ENCODE measurements at regions not wholly inside any gene's neighbourhood (a gene's known extent, or its start where the extent isn't known, plus 50 kb on each side); places are given as distances from the start of the nearest gene placed in this dataset.

- in situ Hi-C loops (cut with MboI; ENCODE audit: low sequenced_read_pairs), result no loop called here
Measured at GRCh38 chr2:8267721-8268120, 414.1 kb upstream of the ID2 start.

GRCh38 chr2:8268172-8268783 lies 413.6 kb upstream of the ID2 start:
- in situ Hi-C loops (cut with MboI; ENCODE audit: low sequenced_read_pairs), result no loop called here

- in situ Hi-C loops (cut with MboI; ENCODE audit: low sequenced_read_pairs), result no loop called here
Measured at GRCh38 chr2:8270699-8271098, 411.2 kb upstream of the ID2 start.

- in situ Hi-C loops (cut with MboI; ENCODE audit: low sequenced_read_pairs), result no loop called here
Measured at GRCh38 chr2:8271461-8271860, 410.4 kb upstream of the ID2 start.

- in situ Hi-C loops (cut with MboI; ENCODE audit: low sequenced_read_pairs), result no loop called here
Measured at GRCh38 chr2:8276026-8276425, 405.8 kb upstream of the ID2 start.

GRCh38 chr2:8277921-8278571 lies 403.8 kb upstream of the ID2 start:
- in situ Hi-C loops (cut with MboI; ENCODE audit: low sequenced_read_pairs), result no loop called here

- in situ Hi-C loops (cut with MboI; ENCODE audit: low sequenced_read_pairs), result no loop called here
Measured at GRCh38 chr2:8278709-8279354, 403.0 kb upstream of the ID2 start.

GRCh38 chr2:8279506-8279905 lies 402.4 kb upstream of the ID2 start:
- in situ Hi-C loops (cut with MboI; ENCODE audit: low sequenced_read_pairs), result no loop called here

- in situ Hi-C loops (cut with MboI; ENCODE audit: low sequenced_read_pairs), result no loop called here
Measured at GRCh38 chr2:8281234-8281633, 400.6 kb upstream of the ID2 start.

GRCh38 chr2:8281950-8282857 lies 399.7 kb upstream of the ID2 start:
- in situ Hi-C loops (cut with MboI; ENCODE audit: low sequenced_read_pairs), result no loop called here

- in situ Hi-C loops (cut with MboI; ENCODE audit: low sequenced_read_pairs), result no loop called here
Measured at GRCh38 chr2:8282858-8283252, 399.0 kb upstream of the ID2 start.

GRCh38 chr2:8285081-8285480 lies 396.8 kb upstream of the ID2 start:
- in situ Hi-C loops (cut with MboI; ENCODE audit: low sequenced_read_pairs), result no loop called here

- in situ Hi-C loops (cut with MboI; ENCODE audit: low sequenced_read_pairs), result no loop called here
Measured at GRCh38 chr2:8285898-8286297, 396.0 kb upstream of the ID2 start.

GRCh38 chr2:8288206-8288605 lies 393.6 kb upstream of the ID2 start:
- in situ Hi-C loops (cut with MboI; ENCODE audit: low sequenced_read_pairs), result no loop called here

GRCh38 chr2:8289111-8289510 lies 392.7 kb upstream of the ID2 start:
- in situ Hi-C loops (cut with MboI; ENCODE audit: low sequenced_read_pairs), result no loop called here

GRCh38 chr2:8290771-8291352 lies 391.0 kb upstream of the ID2 start:
- in situ Hi-C loops (cut with MboI; ENCODE audit: low sequenced_read_pairs), result no loop called here

GRCh38 chr2:8296306-8296705 lies 385.6 kb upstream of the ID2 start:
- in situ Hi-C loops (cut with MboI; ENCODE audit: low sequenced_read_pairs), result no loop called here

GRCh38 chr2:8297376-8298231 lies 384.3 kb upstream of the ID2 start:
- in situ Hi-C loops (cut with MboI; ENCODE audit: low sequenced_read_pairs), result no loop called here

- in situ Hi-C loops (cut with MboI; ENCODE audit: low sequenced_read_pairs), result no loop called here
Measured at GRCh38 chr2:8298783-8299182, 383.1 kb upstream of the ID2 start.

- in situ Hi-C loops (cut with MboI; ENCODE audit: low sequenced_read_pairs), result loop anchor here (10.0 to 25.0 kb wide), 2 partner anchors 225 to 387 kb away; partner anchors contain the start of gene ID2
Measured at GRCh38 chr2:8300216-8300615, 381.6 kb upstream of the ID2 start.

All from HL-60/S4 treated with phorbol 12-myristate 13-acetate at 8.2 ng/mL for 4 days and 3 days (cell line).